A549 (cell line): ENCODE measurements at regions not wholly inside any gene's neighbourhood (a gene's known extent, or its start where the extent isn't known, plus 50 kb on each side); places are given as distances from the start of the nearest gene placed in this dataset.
"Not testable (repeated sequence)": the region's sequence is repeated elsewhere in the genome, so short reads cannot be mapped to it uniquely, and the experiment has no call there.

Experiments used
- CHD4 ChIP-seq: fragments of 200-600 bp; sonication (generic); IDR thresholded peaks from 2 replicates; pipeline ENCODE4 v1.6.1; 2016; ENCODE audit warnings: antibody characterized with exemption, mild to moderate bottlenecking, borderline replicate concordance
- CTCF ChIP-seq: fragments of >200 bp; sonication (Bioruptor Twin); formaldehyde crosslinking; IDR thresholded peaks from 3 replicates; pipeline ENCODE4 v1.5.1; 2016
- ELK1 ChIP-seq: fragments of 150-350 bp; IDR thresholded peaks from 2 replicates; pipeline ENCODE4 v1.6.1; 2014; ENCODE audit warnings: low read depth, mild to moderate bottlenecking, low read length
- EP300 ChIP-seq, 2 experiments: fragments of >200 bp; sonication (Bioruptor Twin); formaldehyde crosslinking; IDR thresholded peaks; 2 replicates in 1 of 2; 3 replicates in 1 of 2; pipeline ENCODE4 v1.6.1; 2016 to 2017
- HDAC2 ChIP-seq: fragments of 200-600 bp; sonication (generic); IDR thresholded peaks from 2 replicates; pipeline ENCODE4 v1.6.1; 2016
- HMGXB4 ChIP-seq: fragments of 250-450 bp; sonication (Bioruptor Pico); IDR thresholded peaks from 2 replicates; pipeline ENCODE4 v1.5.0; 2021; ENCODE audit warnings: mild to moderate bottlenecking, moderate library complexity, borderline replicate concordance
- MAX ChIP-seq: IDR thresholded peaks from 2 replicates; pipeline ENCODE4 v1.6.1; 2012
- MAZ ChIP-seq: fragments of 150-350 bp; IDR thresholded peaks from 2 replicates; pipeline ENCODE4 v1.6.1; 2014; ENCODE audit warnings: antibody characterized with exemption, low read depth, low read length, borderline replicate concordance
- PBX3 ChIP-seq: IDR thresholded peaks from 2 replicates; pipeline ENCODE4 v1.6.1; 2012
- POLR2A ChIP-seq: IDR thresholded peaks from 2 replicates; pipeline ENCODE4 v1.6.1; 2012; ENCODE audit warnings: mild to moderate bottlenecking, low read length
- POLR2AphosphoS2 ChIP-seq: conservative IDR thresholded peaks from 2 replicates; pipeline ENCODE4 v1.6.1; 2012; ENCODE audit warnings: low read length, improper control_type of control experiment, inconsistent platforms
- RAD21 ChIP-seq, 2 experiments: fragments of >200 bp in 1 of 2; sonication (Bioruptor Twin) in 1 of 2; formaldehyde crosslinking in 1 of 2; IDR thresholded peaks in 1 of 2; conservative IDR thresholded peaks in 1 of 2; 2 replicates in 1 of 2; 3 replicates in 1 of 2; pipeline ENCODE4 v1.6.1; 2012 to 2018; ENCODE audit warnings: inconsistent platforms in 1 of 2
- RFX5 ChIP-seq: fragments of 450-650 bp; IDR thresholded peaks from 2 replicates; pipeline ENCODE4 v1.7.1; 2014; ENCODE audit warnings: antibody characterized with exemption, mild to moderate bottlenecking, moderate library complexity
- ZC3H11A ChIP-seq: fragments of 450-650 bp; IDR thresholded peaks from 2 replicates; pipeline ENCODE4 v1.6.1; 2014; ENCODE audit warnings: antibody characterized with exemption, mild to moderate bottlenecking

- not testable (repeated sequence) for TF ChIP-seq CTCF; ZC3H11A; RFX5; POLR2A; EP300 (IDR thresholded peaks at IDR 0.05); ELK1; MAZ; POLR2AphosphoS2; RAD21 (conservative IDR thresholded peaks at IDR 0.05 in 1 of 2, IDR thresholded peaks at IDR 0.05 in 1 of 2); HDAC2; CHD4; MAX; PBX3; HMGXB4 (CRISPR knock-in tag)
Observed at GRCh38 chr1:224012807-224013434, 101.0 kb upstream of the FBXO28 start.
